Smooth muscle cell (in vitro differentiated cells): ENCODE measurements at regions not wholly inside any gene's neighbourhood (a gene's known extent, or its start where the extent isn't known, plus 50 kb on each side); places are given as distances from the start of the nearest gene placed in this dataset.
"Not testable (repeated sequence)": the region's sequence is repeated elsewhere in the genome, so short reads cannot be mapped to it uniquely, and the experiment has no call there.

Source experiments
- DNase-seq: peaks from one replicate; lab custom pipeline; 2025; ENCODE audit not compliant: unreplicated experiment; lab: John Stamatoyannopoulos, UW
- H2AFZ ChIP-seq: fragments of 200-600 bp; sonication (generic); 2 replicates; pipeline ENCODE4 v1.6.0; 2016; ENCODE audit warnings: antibody characterized with exemption, low read depth, mild to moderate bottlenecking
- H3F3A ChIP-seq: fragments of 200-600 bp; sonication (generic); 2 replicates; pipeline ENCODE4 v1.6.0; 2017; ENCODE audit warnings: antibody characterized with exemption, low read depth
- H3K27ac ChIP-seq: fragments of 200-600 bp; sonication (generic); 2 replicates; pipeline ENCODE4 v1.5.1; 2016; ENCODE audit warnings: low read depth, mild to moderate bottlenecking
- H3K27me3 ChIP-seq: fragments of 200-600 bp; sonication (generic); 2 replicates; pipeline ENCODE4 v1.6.1; 2016; ENCODE audit warnings: low read depth, mild to moderate bottlenecking
- H3K36me3 ChIP-seq: fragments of 200-600 bp; sonication (generic); 2 replicates; pipeline ENCODE4 v1.5.1; 2016; ENCODE audit warnings: low read depth
- H3K4me1 ChIP-seq: fragments of 200-600 bp; sonication (generic); 2 replicates; pipeline ENCODE4 v1.5.1; 2016; ENCODE audit warnings: low read depth
- H3K4me2 ChIP-seq: fragments of 200-600 bp; sonication (generic); 2 replicates; pipeline ENCODE4 v1.6.0; 2016; ENCODE audit warnings: mild to moderate bottlenecking
- H3K4me3 ChIP-seq: fragments of 200-600 bp; sonication (generic); 2 replicates; pipeline ENCODE4 v1.5.1; 2016; ENCODE audit warnings: mild to moderate bottlenecking
- H3K79me2 ChIP-seq: fragments of 200-600 bp; sonication (generic); 2 replicates; pipeline ENCODE4 v1.6.0; 2016; ENCODE audit warnings: low read depth, mild to moderate bottlenecking
- H3K9ac ChIP-seq: fragments of 200-600 bp; sonication (generic); 2 replicates; pipeline ENCODE4 v1.6.0; 2016; ENCODE audit warnings: low read depth
- H3K9me3 ChIP-seq: fragments of 200-600 bp; sonication (generic); replicated peaks from 2 replicates; pipeline ENCODE4 v1.5.1; 2016; ENCODE audit warnings: low read depth
- H4K20me1 ChIP-seq: fragments of 200-600 bp; sonication (generic); 2 replicates; pipeline ENCODE4 v1.6.0; 2016; ENCODE audit warnings: low read depth
- WGBS: methylation state at CpG from one replicate; pipeline ENCODE4 v1.1.7; 2016; ENCODE audit warnings: low lambda C conversion rate; 5-methylcytosine and 5-hydroxymethylcytosine counted together
- TF ChIP-seq, protein P1 (sequence below): fragments of 200-600 bp; sonication (generic); IDR thresholded peaks from 2 replicates; pipeline ENCODE4 v1.5.1; 2017; ENCODE audit warnings: borderline replicate concordance, mild to moderate bottlenecking, antibody characterized with exemption; ENCODE audit not compliant: insufficient read depth, poor library complexity, severe bottlenecking

DNA sequence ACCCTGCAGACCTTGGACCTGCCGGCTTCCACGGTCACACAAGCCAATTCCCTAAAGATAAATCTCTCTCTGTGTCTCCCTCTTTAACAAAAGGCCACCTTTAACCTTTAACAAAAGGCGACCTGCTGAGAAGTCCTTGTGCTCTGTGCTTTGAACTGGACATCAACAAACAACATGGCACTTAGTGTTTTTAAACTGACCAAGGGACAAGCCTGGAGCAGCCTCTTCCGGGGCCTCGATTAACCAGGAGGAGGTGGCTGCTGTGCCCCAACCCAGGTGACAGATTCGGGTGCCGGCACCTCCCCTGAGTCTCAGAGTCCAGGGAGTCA is 135.3 kb downstream of the RTP5 start:
- no peak overlapping the region for H3K9ac ChIP-seq
- TF ChIP-seq, protein P1, sequence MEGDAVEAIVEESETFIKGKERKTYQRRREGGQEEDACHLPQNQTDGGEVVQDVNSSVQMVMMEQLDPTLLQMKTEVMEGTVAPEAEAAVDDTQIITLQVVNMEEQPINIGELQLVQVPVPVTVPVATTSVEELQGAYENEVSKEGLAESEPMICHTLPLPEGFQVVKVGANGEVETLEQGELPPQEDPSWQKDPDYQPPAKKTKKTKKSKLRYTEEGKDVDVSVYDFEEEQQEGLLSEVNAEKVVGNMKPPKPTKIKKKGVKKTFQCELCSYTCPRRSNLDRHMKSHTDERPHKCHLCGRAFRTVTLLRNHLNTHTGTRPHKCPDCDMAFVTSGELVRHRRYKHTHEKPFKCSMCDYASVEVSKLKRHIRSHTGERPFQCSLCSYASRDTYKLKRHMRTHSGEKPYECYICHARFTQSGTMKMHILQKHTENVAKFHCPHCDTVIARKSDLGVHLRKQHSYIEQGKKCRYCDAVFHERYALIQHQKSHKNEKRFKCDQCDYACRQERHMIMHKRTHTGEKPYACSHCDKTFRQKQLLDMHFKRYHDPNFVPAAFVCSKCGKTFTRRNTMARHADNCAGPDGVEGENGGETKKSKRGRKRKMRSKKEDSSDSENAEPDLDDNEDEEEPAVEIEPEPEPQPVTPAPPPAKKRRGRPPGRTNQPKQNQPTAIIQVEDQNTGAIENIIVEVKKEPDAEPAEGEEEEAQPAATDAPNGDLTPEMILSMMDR = no peak
- H3K4me1 ChIP-seq = no peaks in the 10 kb centered on the region
- H4K20me1 ChIP-seq = no peaks in the 10 kb centered on the region
- DNase-seq = no peak
- no peak overlapping the region for H3K4me3 ChIP-seq
- H3K27me3 ChIP-seq = no peaks in the 10 kb centered on the region
- H3F3A ChIP-seq = no peaks in the 10 kb centered on the region
- H2AFZ ChIP-seq = no peak overlapping the region
- no peaks in the 10 kb centered on the region for H3K36me3 ChIP-seq
- no peaks in the 10 kb centered on the region for H3K79me2 ChIP-seq
- WGBS = 89% methylated on average over 7 of the region's 7 CpGs
- H3K27ac ChIP-seq = no peak overlapping the region
- H3K9me3 ChIP-seq = no peaks in the 10 kb centered on the region
- no peak overlapping the region for H3K4me2 ChIP-seq

DNA sequence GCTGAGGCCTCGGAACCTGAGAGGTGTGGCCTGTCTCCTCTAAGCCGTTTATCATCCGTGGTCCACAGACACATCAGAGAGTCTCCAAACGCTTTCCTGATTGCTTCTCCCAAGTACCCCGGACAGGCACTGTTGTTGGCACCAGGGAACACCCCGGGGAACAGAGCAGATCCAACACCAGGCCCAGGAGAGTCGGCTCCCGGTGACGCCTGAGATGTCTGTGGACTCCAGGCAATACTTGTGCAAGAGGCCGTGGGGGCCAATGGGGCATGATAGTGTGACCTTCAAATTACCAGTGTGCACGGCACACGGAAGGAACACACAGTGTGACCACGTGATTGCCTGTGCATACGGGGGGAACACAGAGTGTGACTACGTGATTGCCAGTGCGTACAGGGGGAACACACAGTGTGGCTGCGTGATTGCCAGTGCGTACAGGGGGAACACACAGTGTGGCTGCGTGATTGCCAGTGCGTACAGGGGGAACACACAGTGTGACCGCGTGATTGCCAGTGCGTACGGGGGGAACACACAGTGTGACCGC is 136.6 kb downstream of the RTP5 start:
- not testable (repeated sequence) for H4K20me1 ChIP-seq, H3K4me3 ChIP-seq, H3K4me1 ChIP-seq, H3K27ac ChIP-seq, H3K27me3 ChIP-seq, H3K79me2 ChIP-seq, H3K9ac ChIP-seq, H3F3A ChIP-seq, H2AFZ ChIP-seq, DNase-seq, H3K9me3 ChIP-seq, H3K4me2 ChIP-seq, H3K36me3 ChIP-seq
- 89% methylated on average over 23 of the region's 25 CpGs for WGBS

DNA sequence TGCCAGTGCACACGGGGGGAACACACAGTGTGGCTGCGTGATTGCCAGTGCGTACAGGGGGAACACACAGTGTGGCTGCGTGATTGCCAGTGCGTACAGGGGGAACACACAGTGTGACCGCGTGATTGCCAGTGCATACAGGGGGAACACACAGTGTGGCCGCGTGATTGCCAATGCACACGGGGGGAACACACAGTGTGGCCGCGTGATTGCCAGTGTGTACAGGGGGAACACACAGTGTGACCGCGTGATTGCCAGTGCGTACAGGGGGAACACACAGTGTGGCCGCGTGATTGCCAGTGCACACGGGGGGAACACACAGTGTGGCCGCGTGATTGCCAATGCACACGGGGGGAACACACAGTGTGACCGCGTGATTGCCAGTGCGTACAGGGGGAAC is 139.4 kb downstream of the RTP5 start:
- not testable (repeated sequence) for H3K9ac ChIP-seq, H2AFZ ChIP-seq, H3K4me3 ChIP-seq, H3K4me1 ChIP-seq, H4K20me1 ChIP-seq, DNase-seq, H3F3A ChIP-seq, H3K9me3 ChIP-seq, H3K79me2 ChIP-seq, H3K36me3 ChIP-seq, H3K27me3 ChIP-seq, H3K27ac ChIP-seq, H3K4me2 ChIP-seq
- WGBS = 88% methylated on average over 18 of the region's 24 CpGs

DNA sequence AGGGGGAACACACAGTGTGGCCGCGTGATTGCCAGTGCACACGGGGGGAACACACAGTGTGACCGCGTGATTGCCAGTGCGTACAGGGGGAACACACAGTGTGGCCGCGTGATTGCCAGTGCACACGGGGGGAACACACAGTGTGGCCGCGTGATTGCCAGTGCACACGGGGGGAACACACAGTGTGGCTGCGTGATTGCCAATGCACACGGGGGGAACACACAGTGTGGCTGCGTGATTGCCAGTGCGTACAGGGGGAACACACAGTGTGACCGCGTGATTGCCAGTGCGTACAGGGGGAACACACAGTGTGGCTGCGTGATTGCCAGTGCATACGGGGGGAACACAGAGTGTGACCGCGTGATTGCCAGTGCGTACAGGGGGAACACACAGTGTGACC is 140.3 kb downstream of the RTP5 start:
- WGBS = 85% methylated on average over 15 of the region's 24 CpGs
- not testable (repeated sequence) for H3K36me3 ChIP-seq, H3K79me2 ChIP-seq

DNA sequence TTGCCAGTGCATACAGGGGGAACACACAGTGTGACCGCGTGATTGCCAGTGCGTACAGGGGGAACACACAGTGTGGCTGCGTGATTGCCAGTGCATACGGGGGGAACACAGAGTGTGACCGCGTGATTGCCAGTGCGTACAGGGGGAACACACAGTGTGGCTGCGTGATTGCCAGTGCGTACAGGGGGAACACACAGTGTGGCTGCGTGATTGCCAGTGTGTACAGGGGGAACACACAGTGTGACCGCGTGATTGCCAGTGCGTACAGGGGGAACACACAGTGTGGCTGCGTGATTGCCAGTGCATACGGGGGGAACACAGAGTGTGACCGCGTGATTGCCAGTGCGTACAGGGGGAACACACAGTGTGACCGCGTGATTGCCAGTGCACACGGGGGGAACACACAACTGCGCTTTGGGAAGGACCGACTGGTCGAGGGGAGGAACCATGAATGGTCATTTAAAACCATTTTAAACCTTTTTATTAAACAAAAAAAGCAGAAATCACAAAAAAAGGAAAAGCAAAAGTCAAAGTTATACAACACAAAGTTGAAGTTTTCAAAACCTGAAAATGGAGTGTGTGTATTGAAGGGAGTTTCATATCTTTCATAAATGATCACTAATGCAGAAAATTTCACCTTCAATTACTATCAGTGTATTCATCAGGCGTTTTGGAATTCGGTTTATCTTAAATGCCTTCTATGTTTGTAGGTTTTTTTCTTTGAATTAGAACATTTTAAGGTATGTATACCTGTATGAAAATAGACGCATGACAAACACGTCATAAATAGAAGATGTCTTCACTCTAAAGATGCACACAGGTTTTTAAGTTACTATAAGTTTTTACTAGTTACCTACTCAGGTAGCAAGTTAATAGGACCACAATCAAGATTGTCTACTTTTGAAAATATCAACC is 141.0 kb downstream of the RTP5 start:
- not testable (repeated sequence) for H3K9ac ChIP-seq, H3K27me3 ChIP-seq, H3K79me2 ChIP-seq, H3K4me1 ChIP-seq, H3K9me3 ChIP-seq, H3K27ac ChIP-seq, H3K36me3 ChIP-seq, H2AFZ ChIP-seq, H3K4me3 ChIP-seq, H3F3A ChIP-seq, H3K4me2 ChIP-seq, DNase-seq, H4K20me1 ChIP-seq
- 94% methylated on average over 24 of the region's 29 CpGs for WGBS

More for the DNA sequence above, 140.3 kb downstream of the RTP5 start:
- H3K4me2 ChIP-seq, H3F3A ChIP-seq, H4K20me1 ChIP-seq, DNase-seq, H3K4me1 ChIP-seq, H3K9me3 ChIP-seq, H3K4me3 ChIP-seq, H3K27ac ChIP-seq, H3K27me3 ChIP-seq, H2AFZ ChIP-seq, H3K9ac ChIP-seq: not testable (repeated sequence)
